ENCODE measurements at regions not wholly inside any gene's neighbourhood (a gene's known extent, or its start where the extent isn't known, plus 50 kb on each side); places are given as distances from the start of the nearest gene placed in this dataset.

- TF ChIP-seq POLR2A (IDR thresholded peaks at IDR 0.05; ENCODE audit: low read depth, low read length) (no peak), TAF1 (IDR thresholded peaks at IDR 0.05; ENCODE audit: low read depth, low read length) (no peak), POLR2AphosphoS5 (IDR thresholded peaks at IDR 0.05; ENCODE audit: low read depth, low read length) (no peak), SPI1 (IDR thresholded peaks at IDR 0.05; ENCODE audit: low read depth, low read length) (no peak), PAX5 (IDR thresholded peaks at IDR 0.05; ENCODE audit: insufficient read depth, low read length, severe bottlenecking) (no peak)
Observed at GRCh38 chr17:71679832-71680231, 441.0 kb upstream of the SOX9 start.
